ENCODE measurements at regions not wholly inside any gene's neighbourhood (a gene's known extent, or its start where the extent isn't known, plus 50 kb on each side); places are given as distances from the start of the nearest gene placed in this dataset.

- H3K4me2 ChIP-seq (ENCODE audit: low read length, poor library complexity, severe bottlenecking): no peak overlapping the region
- H2BK15ac ChIP-seq (ENCODE audit: low read depth, poor library complexity, severe bottlenecking): no peak overlapping the region
- H3K36me3 ChIP-seq (ENCODE audit: control insufficient read depth in 1 of 2, insufficient read depth in 2 of 2, low read depth in 1 of 2, low read length in 2 of 2): no peaks in the 10 kb centered on the region
- no peak overlapping the region for H3K4ac ChIP-seq (ENCODE audit: low read depth in 1 of 2, low read length in 2 of 2)
- no CpG with 5 or more reads among the region's 2 CpGs for WGBS
- H3K23ac ChIP-seq (ENCODE audit: low read length in 2 of 2): no peak overlapping the region
- no peaks in the 10 kb centered on the region for H3K27me3 ChIP-seq (ENCODE audit: control insufficient read depth in 1 of 2, insufficient read depth in 1 of 2, low read length in 2 of 2)
- no peak overlapping the region for H2BK12ac ChIP-seq (ENCODE audit: low read length in 2 of 2)
- peaks cover 3% of the 10 kb centered on the region for H3K9me3 ChIP-seq (ENCODE audit: control insufficient read depth, low read length)
- no peak overlapping the region for H4K8ac ChIP-seq (ENCODE audit: low read length)
- no peak overlapping the region for H3K18ac ChIP-seq (ENCODE audit: low read depth in 1 of 2, low read length in 2 of 2)
- no peaks in the 10 kb centered on the region for H3K79me1 ChIP-seq (replicated peaks; ENCODE audit: low read length, poor library complexity, severe bottlenecking)
- no peak overlapping the region for H2BK120ac ChIP-seq (ENCODE audit: low read depth, low read length)
- H3K14ac ChIP-seq (ENCODE audit: low read length in 2 of 2): no peak overlapping the region
- H2AK5ac ChIP-seq (ENCODE audit: low read length, severe bottlenecking): no peak overlapping the region
- H3K9ac ChIP-seq (ENCODE audit: low read length): no peak overlapping the region
- H4K91ac ChIP-seq (ENCODE audit: low read length): no peak overlapping the region
- H3K27ac ChIP-seq (ENCODE audit: low read length, poor library complexity, severe bottlenecking): no peak overlapping the region
- H2AFZ ChIP-seq (ENCODE audit: low read depth, low read length): no peak overlapping the region
- no peak overlapping the region for H2BK5ac ChIP-seq (ENCODE audit: low read depth, low read length, poor library complexity, severe bottlenecking)
- H3K4me1 ChIP-seq (ENCODE audit: control insufficient read depth, insufficient read depth, low read depth, low read length): no peaks in the 10 kb centered on the region
- H3K4me3 ChIP-seq (ENCODE audit: insufficient read depth in 1 of 2, low read depth in 1 of 2, low read length in 2 of 2): no peak overlapping the region
- DNase-seq: no peak
Measured at GRCh38 chr2:176774766-176775451, 437.7 kb upstream of the HNRNPA3 start.

DNA sequence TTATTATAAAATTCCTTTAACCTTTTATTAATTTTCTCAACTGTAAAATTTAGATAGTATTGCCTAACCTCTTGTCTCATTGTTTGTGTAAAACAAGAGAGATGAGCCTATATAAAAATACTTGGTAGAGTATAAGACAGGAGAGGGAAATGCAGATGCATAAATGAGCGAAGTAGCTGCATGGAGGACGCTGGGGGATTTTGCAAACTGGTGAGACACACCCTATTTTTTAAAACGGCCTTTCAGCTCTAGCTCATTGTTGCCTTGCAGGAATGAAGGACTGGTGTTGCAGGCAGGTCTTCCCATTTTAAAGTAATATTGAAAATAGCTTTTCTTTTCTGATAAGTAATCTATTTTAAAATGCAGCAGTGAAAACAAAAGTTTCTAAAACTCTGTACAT, 435.3 kb upstream of the HNRNPA3 start:
- no peaks in the 10 kb centered on the region for H3K27me3 ChIP-seq (ENCODE audit: control insufficient read depth in 1 of 2, insufficient read depth in 1 of 2, low read length in 2 of 2)
- H3K14ac ChIP-seq (ENCODE audit: low read length in 2 of 2): no peak overlapping the region
- H4K91ac ChIP-seq (ENCODE audit: low read length): no peak overlapping the region
- H3K36me3 ChIP-seq (ENCODE audit: control insufficient read depth in 1 of 2, insufficient read depth in 2 of 2, low read depth in 1 of 2, low read length in 2 of 2): no peaks in the 10 kb centered on the region
- H3K9ac ChIP-seq (ENCODE audit: low read length): no peak overlapping the region
- peaks cover 3% of the 10 kb centered on the region for H3K9me3 ChIP-seq (ENCODE audit: control insufficient read depth, low read length)
- no peak overlapping the region for H2BK12ac ChIP-seq (ENCODE audit: low read length in 2 of 2)
- H3K18ac ChIP-seq (ENCODE audit: low read depth in 1 of 2, low read length in 2 of 2): no peak overlapping the region
- no peaks in the 10 kb centered on the region for H3K4me1 ChIP-seq (ENCODE audit: control insufficient read depth, insufficient read depth, low read depth, low read length)
- no peak overlapping the region for H2AFZ ChIP-seq (ENCODE audit: low read depth, low read length)
- no peak overlapping the region for H2BK120ac ChIP-seq (ENCODE audit: low read depth, low read length)
- DNase-seq: no peak
- H2BK5ac ChIP-seq (ENCODE audit: low read depth, low read length, poor library complexity, severe bottlenecking): no peak overlapping the region
- H2AK5ac ChIP-seq (ENCODE audit: low read length, severe bottlenecking): no peak overlapping the region
- no peaks in the 10 kb centered on the region for H3K79me1 ChIP-seq (replicated peaks; ENCODE audit: low read length, poor library complexity, severe bottlenecking)
- H3K4me2 ChIP-seq (ENCODE audit: low read length, poor library complexity, severe bottlenecking): no peak overlapping the region
- no peak overlapping the region for H3K4ac ChIP-seq (ENCODE audit: low read depth in 1 of 2, low read length in 2 of 2)
- H4K8ac ChIP-seq (ENCODE audit: low read length): no peak overlapping the region
- WGBS: 92% methylated on average over 3 of the region's 3 CpGs
- no peak overlapping the region for H2BK15ac ChIP-seq (ENCODE audit: low read depth, poor library complexity, severe bottlenecking)
- no peak overlapping the region for H3K4me3 ChIP-seq (ENCODE audit: insufficient read depth in 1 of 2, low read depth in 1 of 2, low read length in 2 of 2)
- no peak overlapping the region for H3K23ac ChIP-seq (ENCODE audit: low read length in 2 of 2)
- no peak overlapping the region for H3K27ac ChIP-seq (ENCODE audit: low read length, poor library complexity, severe bottlenecking)

GRCh38 chr2:176779917-176780316, 432.7 kb upstream of the HNRNPA3 start:
- Histone ChIP-seq H3K79me1 (replicated peaks; ENCODE audit: low read length, poor library complexity, severe bottlenecking) (no peaks in the 10 kb centered on the region), H3K4me2 (ENCODE audit: low read length, poor library complexity, severe bottlenecking) (no peak overlapping the region), H3K36me3 (ENCODE audit: control insufficient read depth in 1 of 2, insufficient read depth in 2 of 2, low read depth in 1 of 2, low read length in 2 of 2) (no peaks in the 10 kb centered on the region), H2BK12ac (ENCODE audit: low read length in 2 of 2) (no peak overlapping the region), H3K4me1 (ENCODE audit: control insufficient read depth, insufficient read depth, low read depth, low read length) (no peaks in the 10 kb centered on the region), H2BK15ac (ENCODE audit: low read depth, poor library complexity, severe bottlenecking) (no peak overlapping the region), H2BK120ac (ENCODE audit: low read depth, low read length) (no peak overlapping the region), H3K27ac (ENCODE audit: low read length, poor library complexity, severe bottlenecking) (no peak overlapping the region), H3K14ac (ENCODE audit: low read length in 2 of 2) (no peak overlapping the region), H2AK5ac (ENCODE audit: low read length, severe bottlenecking) (no peak overlapping the region), H3K4ac (ENCODE audit: low read depth in 1 of 2, low read length in 2 of 2) (no peak overlapping the region), H4K91ac (ENCODE audit: low read length) (no peak overlapping the region), H3K9me3 (ENCODE audit: control insufficient read depth, low read length) (no peaks in the 10 kb centered on the region), H3K18ac (ENCODE audit: low read depth in 1 of 2, low read length in 2 of 2) (no peak overlapping the region), H2BK5ac (ENCODE audit: low read depth, low read length, poor library complexity, severe bottlenecking) (no peak overlapping the region), H3K4me3 (ENCODE audit: insufficient read depth in 1 of 2, low read depth in 1 of 2, low read length in 2 of 2) (no peak overlapping the region), H3K23ac (ENCODE audit: low read length in 2 of 2) (no peak overlapping the region), H3K27me3 (ENCODE audit: control insufficient read depth in 1 of 2, insufficient read depth in 1 of 2, low read length in 2 of 2) (no peaks in the 10 kb centered on the region), H4K8ac (ENCODE audit: low read length) (no peak overlapping the region), H2AFZ (ENCODE audit: low read depth, low read length) (no peak overlapping the region), H3K9ac (ENCODE audit: low read length) (no peak overlapping the region)
- WGBS: 82% methylated on average over 4 of the region's 4 CpGs
- no peak for DNase-seq

GRCh38 chr2:176780348-176780747, 432.2 kb upstream of the HNRNPA3 start:
- no peak overlapping the region for H4K8ac ChIP-seq (ENCODE audit: low read length)
- 88% methylated on average over 2 of the region's 2 CpGs for WGBS
- H3K4me3 ChIP-seq (ENCODE audit: insufficient read depth in 1 of 2, low read depth in 1 of 2, low read length in 2 of 2): no peak overlapping the region
- H3K27ac ChIP-seq (ENCODE audit: low read length, poor library complexity, severe bottlenecking): no peak overlapping the region
- H3K27me3 ChIP-seq (ENCODE audit: control insufficient read depth in 1 of 2, insufficient read depth in 1 of 2, low read length in 2 of 2): no peaks in the 10 kb centered on the region
- no peaks in the 10 kb centered on the region for H3K9me3 ChIP-seq (ENCODE audit: control insufficient read depth, low read length)
- H4K91ac ChIP-seq (ENCODE audit: low read length): no peak overlapping the region
- DNase-seq: no peak
- H3K4me2 ChIP-seq (ENCODE audit: low read length, poor library complexity, severe bottlenecking): no peak overlapping the region
- H2BK12ac ChIP-seq (ENCODE audit: low read length in 2 of 2): no peak overlapping the region
- H3K4ac ChIP-seq (ENCODE audit: low read depth in 1 of 2, low read length in 2 of 2): no peak overlapping the region
- H3K9ac ChIP-seq (ENCODE audit: low read length): no peak overlapping the region
- H3K23ac ChIP-seq (ENCODE audit: low read length in 2 of 2): no peak overlapping the region
- H3K14ac ChIP-seq (ENCODE audit: low read length in 2 of 2): no peak overlapping the region
- no peaks in the 10 kb centered on the region for H3K79me1 ChIP-seq (replicated peaks; ENCODE audit: low read length, poor library complexity, severe bottlenecking)
- no peak overlapping the region for H2AK5ac ChIP-seq (ENCODE audit: low read length, severe bottlenecking)
- H2AFZ ChIP-seq (ENCODE audit: low read depth, low read length): no peak overlapping the region
- no peak overlapping the region for H2BK120ac ChIP-seq (ENCODE audit: low read depth, low read length)
- H2BK15ac ChIP-seq (ENCODE audit: low read depth, poor library complexity, severe bottlenecking): no peak overlapping the region
- H3K18ac ChIP-seq (ENCODE audit: low read depth in 1 of 2, low read length in 2 of 2): no peak overlapping the region
- H2BK5ac ChIP-seq (ENCODE audit: low read depth, low read length, poor library complexity, severe bottlenecking): no peak overlapping the region
- no peaks in the 10 kb centered on the region for H3K4me1 ChIP-seq (ENCODE audit: control insufficient read depth, insufficient read depth, low read depth, low read length)
- H3K36me3 ChIP-seq (ENCODE audit: control insufficient read depth in 1 of 2, insufficient read depth in 2 of 2, low read depth in 1 of 2, low read length in 2 of 2): no peaks in the 10 kb centered on the region
